Psoas muscle (tissue), 7 donors: ENCODE measurements at regions not wholly inside any gene's neighbourhood (a gene's known extent, or its start where the extent isn't known, plus 50 kb on each side); places are given as distances from the start of the nearest gene placed in this dataset.

Experiments used
- ATAC-seq, 4 donors: fragments of 200-7000 bp; cut with Tn5 transposase; one replicate each; pipeline ENCODE4 v1.9.1; 2020; ENCODE audit warnings: moderate library complexity in 3 of 4, mild to moderate bottlenecking in 2 of 4
- DNase-seq, 2 donors: peaks; one replicate each; pipeline ENCODE4 v3.0.0-alpha.2; 2020
- H3K27ac ChIP-seq: fragments of 200-600 bp; one replicate; pipeline ENCODE4 v1.8.0; 2022
- H3K27me3 ChIP-seq, 3 donors: fragments of 200-600 bp in 1 of 3; one replicate each; pipeline versions ENCODE4 v1.6.1 to v1.8.0; 2013 to 2022; ENCODE audit warnings: low read length in 2 of 3, mild to moderate bottlenecking in 2 of 3, moderate library complexity in 1 of 3; ENCODE audit not compliant: insufficient read depth in 3 of 3
- H3K36me3 ChIP-seq, 2 donors: fragments of 200-600 bp in 1 of 2; one replicate each; pipeline versions ENCODE4 v1.6.1 to v1.8.0; 2013 to 2022; ENCODE audit warnings: low read depth in 1 of 2, mild to moderate bottlenecking in 1 of 2, moderate library complexity in 1 of 2; ENCODE audit not compliant: insufficient read depth in 1 of 2
- H3K4me1 ChIP-seq: fragments of 200-600 bp; one replicate; pipeline ENCODE4 v1.8.0; 2022
- H3K4me3 ChIP-seq: fragments of 200-600 bp; one replicate; pipeline ENCODE4 v1.8.0; 2022; ENCODE audit warnings: mild to moderate bottlenecking
- H3K9me3 ChIP-seq: fragments of 200-600 bp; one replicate; pipeline ENCODE4 v1.8.0; 2022
- CTCF ChIP-seq: fragments of 200-600 bp; IDR thresholded peaks from one replicate; pipeline ENCODE4 v1.8.0; 2022; ENCODE audit warnings: antibody characterized with exemption
- WGBS, 3 donors: extraction: QIAGEN DNeasy Blood & Tissue Kit; methylation state at CpG; one replicate each; pipeline versions ENCODE4 v1.1.6 to v1.1.7; 2013; 5-methylcytosine and 5-hydroxymethylcytosine counted together
- intact Hi-C, 2 donors: fragments of 100-400 bp; cut with DNase I; formaldehyde crosslinking; loops; one replicate each; pipeline versions ENCODE4 v1.11.0 to v1.14.2; 2022
- donor health status: healthy with polysubstance abuse.
- donor health status: DM: no; HTN: no; CAD: no; lungs with moderate emphysema.
- donor health status: Bipolar disorder and iron deficiency.
- donor health status: healthy.
- donor health status: DM: yes; HTN: yes; CAD: no.
- donor health status: DM: no; HTN: no; CAD: no.
- donor health status: DM: yes; HTN: yes; CAD: no.

- Histone ChIP-seq H3K4me3 (no peak overlapping the region), H3K9me3 (no peaks in the 10 kb centered on the region), H3K27me3 (no peaks in the 10 kb centered on the region), H3K4me1 (no peaks in the 10 kb centered on the region), H3K27ac (no peak overlapping the region), H3K36me3 (no peaks in the 10 kb centered on the region)
- intact Hi-C loops, result no loop called here
- ATAC-seq (no peak), DNase-seq (no peak)
- TF ChIP-seq CTCF, result no peak
These were observed 242.0 kb downstream of the EDEM1 start for GRCh38 chr3:5429517-5429890.

- Histone ChIP-seq H3K27ac (no peak overlapping the region), H3K9me3 (no peaks in the 10 kb centered on the region), H3K27me3 (no peaks in the 10 kb centered on the region), H3K4me3 (no peak overlapping the region), H3K36me3 (no peaks in the 10 kb centered on the region), H3K4me1 (no peaks in the 10 kb centered on the region)
- no peak for TF ChIP-seq CTCF
- ATAC-seq (no peak), DNase-seq (no peak)
- WGBS, 3 donors, result 91 to 100% (median 100%) methylated on average over 1 of the region's 1 CpG
- intact Hi-C loops, result no loop called here
These were observed 243.2 kb downstream of the EDEM1 start for GRCh38 chr3:5430701-5431100.

- intact Hi-C loops, result no loop called here
- Histone ChIP-seq H3K36me3 (no peaks in the 10 kb centered on the region), H3K27me3 (no peaks in the 10 kb centered on the region), H3K4me1 (no peaks in the 10 kb centered on the region), H3K9me3 (no peaks in the 10 kb centered on the region), H3K27ac (no peak overlapping the region), H3K4me3 (no peak overlapping the region)
- ATAC-seq (no peak), DNase-seq (no peak)
- 77 to 84% (median 83%) methylated on average over 4 of the region's 4 CpGs for WGBS, 3 donors
- no peak for TF ChIP-seq CTCF
These were observed 243.6 kb downstream of the EDEM1 start for GRCh38 chr3:5431146-5431545.

- no peaks in the 10 kb centered on the region for H3K4me1 ChIP-seq
- no peak for TF ChIP-seq CTCF
- no peaks in the 10 kb centered on the region for H3K27me3 ChIP-seq
- DNase-seq, result no peak
- 80 to 87% (median 83%) methylated on average over 5 of the region's 5 CpGs for WGBS, 3 donors
- intact Hi-C loops, result no loop called here
- H3K4me3 ChIP-seq, result no peak overlapping the region
- H3K27ac ChIP-seq, result no peak overlapping the region
- no peaks in the 10 kb centered on the region for H3K36me3 ChIP-seq
- no peaks in the 10 kb centered on the region for H3K9me3 ChIP-seq
- no peak for ATAC-seq
These were observed 244.4 kb downstream of the EDEM1 start for GRCh38 chr3:5431811-5432378.

GRCh38 chr3:5437296-5437782 is 249.8 kb downstream of the EDEM1 start:
- no peak for TF ChIP-seq CTCF
- no peaks in the 10 kb centered on the region for H3K4me1 ChIP-seq
- H3K9me3 ChIP-seq, result no peaks in the 10 kb centered on the region
- intact Hi-C loops, result no loop called here
- H3K36me3 ChIP-seq, result no peaks in the 10 kb centered on the region
- WGBS, 3 donors, result 78 to 82% (median 79%) methylated on average over 5 of the region's 5 CpGs
- no peak overlapping the region for H3K4me3 ChIP-seq
- no peaks in the 10 kb centered on the region for H3K27me3 ChIP-seq
- no peak overlapping the region for H3K27ac ChIP-seq
- no peak for DNase-seq
- ATAC-seq, result no peak
